HL-60 (cell line): ENCODE measurements at regions not wholly inside any gene's neighbourhood (a gene's known extent, or its start where the extent isn't known, plus 50 kb on each side); places are given as distances from the start of the nearest gene placed in this dataset.
"Not testable (repeated sequence)": the region's sequence is repeated elsewhere in the genome, so short reads cannot be mapped to it uniquely, and the experiment has no call there.

Experiments used
- DNase-seq, 2 experiments: peaks; one replicate each; pipeline ENCODE4 v3.0.0-alpha.2; 2010 to 2020; ENCODE audit warnings: low read depth in 1 of 2, low spot score in 1 of 2
- H3K27ac ChIP-seq: fragments of 250-450 bp; sonication (Bioruptor Pico); replicated peaks from 2 replicates; pipeline ENCODE4 v1.5.1; 2020; ENCODE audit warnings: mild to moderate bottlenecking, moderate library complexity
- H3K27me3 ChIP-seq: fragments of 250-450 bp; sonication (Bioruptor Pico); 2 replicates; pipeline ENCODE4 v1.5.1; 2021; ENCODE audit warnings: mild to moderate bottlenecking, moderate library complexity; ENCODE audit not compliant: insufficient read depth, poor library complexity, severe bottlenecking
- H3K4me3 ChIP-seq: replicated peaks from 2 replicates; pipeline ENCODE4 v1.5.1; 2011; ENCODE audit warnings: mild to moderate bottlenecking, control low read depth, low read length; ENCODE audit not compliant: insufficient read depth
- GABPA ChIP-seq: IDR thresholded peaks from 2 replicates; pipeline ENCODE4 v1.6.1; 2012; ENCODE audit warnings: low read depth
- POLR2AphosphoS5 ChIP-seq: IDR thresholded peaks from 2 replicates; pipeline ENCODE4 v1.6.1; 2012; ENCODE audit warnings: low read depth
- SPI1 ChIP-seq: IDR thresholded peaks from 2 replicates; pipeline ENCODE4 v1.6.1; 2012; ENCODE audit warnings: low read depth, mild to moderate bottlenecking, borderline replicate concordance
- TF ChIP-seq, protein P1 (sequence below): IDR thresholded peaks from 2 replicates; pipeline ENCODE4 v1.6.1; 2012; ENCODE audit warnings: low read depth; ENCODE audit not compliant: insufficient replicate concordance
- TF ChIP-seq, protein P2 (sequence below): IDR thresholded peaks from one replicate; pipeline ENCODE4 v1.5.1; 2011; ENCODE audit warnings: low read length, control low read depth, inconsistent platforms; ENCODE audit not compliant: insufficient read depth

DNA sequence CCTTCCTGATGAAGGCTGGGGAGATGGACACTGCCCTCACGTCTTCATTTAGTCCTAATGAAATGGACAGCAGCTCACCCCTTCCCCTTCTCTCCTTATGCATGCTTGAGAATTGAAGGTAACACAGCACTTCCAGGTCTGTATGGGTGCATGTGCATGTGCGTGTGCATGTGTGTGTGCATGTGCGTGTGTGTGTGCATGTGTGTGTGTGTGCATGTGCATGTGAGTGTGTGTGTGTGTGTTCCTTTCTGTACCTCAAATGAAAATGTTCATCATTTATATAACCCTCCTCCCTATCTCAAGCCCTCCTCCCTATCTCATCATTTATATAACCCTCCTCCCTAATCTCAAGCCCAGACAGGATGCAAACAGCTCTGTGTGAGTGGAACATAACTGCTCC, 444.8 kb downstream of the MAT2B start:
- no peak overlapping the region for H3K4me3 ChIP-seq
- no peaks in the 10 kb centered on the region for H3K27me3 ChIP-seq
- H3K27ac ChIP-seq, result no peak overlapping the region
- no peak for DNase-seq
- TF ChIP-seq POLR2AphosphoS5 (no peak), GABPA (no peak), SPI1 (no peak)
- TF ChIP-seq, protein P1, sequence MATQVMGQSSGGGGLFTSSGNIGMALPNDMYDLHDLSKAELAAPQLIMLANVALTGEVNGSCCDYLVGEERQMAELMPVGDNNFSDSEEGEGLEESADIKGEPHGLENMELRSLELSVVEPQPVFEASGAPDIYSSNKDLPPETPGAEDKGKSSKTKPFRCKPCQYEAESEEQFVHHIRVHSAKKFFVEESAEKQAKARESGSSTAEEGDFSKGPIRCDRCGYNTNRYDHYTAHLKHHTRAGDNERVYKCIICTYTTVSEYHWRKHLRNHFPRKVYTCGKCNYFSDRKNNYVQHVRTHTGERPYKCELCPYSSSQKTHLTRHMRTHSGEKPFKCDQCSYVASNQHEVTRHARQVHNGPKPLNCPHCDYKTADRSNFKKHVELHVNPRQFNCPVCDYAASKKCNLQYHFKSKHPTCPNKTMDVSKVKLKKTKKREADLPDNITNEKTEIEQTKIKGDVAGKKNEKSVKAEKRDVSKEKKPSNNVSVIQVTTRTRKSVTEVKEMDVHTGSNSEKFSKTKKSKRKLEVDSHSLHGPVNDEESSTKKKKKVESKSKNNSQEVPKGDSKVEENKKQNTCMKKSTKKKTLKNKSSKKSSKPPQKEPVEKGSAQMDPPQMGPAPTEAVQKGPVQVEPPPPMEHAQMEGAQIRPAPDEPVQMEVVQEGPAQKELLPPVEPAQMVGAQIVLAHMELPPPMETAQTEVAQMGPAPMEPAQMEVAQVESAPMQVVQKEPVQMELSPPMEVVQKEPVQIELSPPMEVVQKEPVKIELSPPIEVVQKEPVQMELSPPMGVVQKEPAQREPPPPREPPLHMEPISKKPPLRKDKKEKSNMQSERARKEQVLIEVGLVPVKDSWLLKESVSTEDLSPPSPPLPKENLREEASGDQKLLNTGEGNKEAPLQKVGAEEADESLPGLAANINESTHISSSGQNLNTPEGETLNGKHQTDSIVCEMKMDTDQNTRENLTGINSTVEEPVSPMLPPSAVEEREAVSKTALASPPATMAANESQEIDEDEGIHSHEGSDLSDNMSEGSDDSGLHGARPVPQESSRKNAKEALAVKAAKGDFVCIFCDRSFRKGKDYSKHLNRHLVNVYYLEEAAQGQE, result no peak
- TF ChIP-seq, protein P2, sequence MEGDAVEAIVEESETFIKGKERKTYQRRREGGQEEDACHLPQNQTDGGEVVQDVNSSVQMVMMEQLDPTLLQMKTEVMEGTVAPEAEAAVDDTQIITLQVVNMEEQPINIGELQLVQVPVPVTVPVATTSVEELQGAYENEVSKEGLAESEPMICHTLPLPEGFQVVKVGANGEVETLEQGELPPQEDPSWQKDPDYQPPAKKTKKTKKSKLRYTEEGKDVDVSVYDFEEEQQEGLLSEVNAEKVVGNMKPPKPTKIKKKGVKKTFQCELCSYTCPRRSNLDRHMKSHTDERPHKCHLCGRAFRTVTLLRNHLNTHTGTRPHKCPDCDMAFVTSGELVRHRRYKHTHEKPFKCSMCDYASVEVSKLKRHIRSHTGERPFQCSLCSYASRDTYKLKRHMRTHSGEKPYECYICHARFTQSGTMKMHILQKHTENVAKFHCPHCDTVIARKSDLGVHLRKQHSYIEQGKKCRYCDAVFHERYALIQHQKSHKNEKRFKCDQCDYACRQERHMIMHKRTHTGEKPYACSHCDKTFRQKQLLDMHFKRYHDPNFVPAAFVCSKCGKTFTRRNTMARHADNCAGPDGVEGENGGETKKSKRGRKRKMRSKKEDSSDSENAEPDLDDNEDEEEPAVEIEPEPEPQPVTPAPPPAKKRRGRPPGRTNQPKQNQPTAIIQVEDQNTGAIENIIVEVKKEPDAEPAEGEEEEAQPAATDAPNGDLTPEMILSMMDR, result no peak

DNA sequence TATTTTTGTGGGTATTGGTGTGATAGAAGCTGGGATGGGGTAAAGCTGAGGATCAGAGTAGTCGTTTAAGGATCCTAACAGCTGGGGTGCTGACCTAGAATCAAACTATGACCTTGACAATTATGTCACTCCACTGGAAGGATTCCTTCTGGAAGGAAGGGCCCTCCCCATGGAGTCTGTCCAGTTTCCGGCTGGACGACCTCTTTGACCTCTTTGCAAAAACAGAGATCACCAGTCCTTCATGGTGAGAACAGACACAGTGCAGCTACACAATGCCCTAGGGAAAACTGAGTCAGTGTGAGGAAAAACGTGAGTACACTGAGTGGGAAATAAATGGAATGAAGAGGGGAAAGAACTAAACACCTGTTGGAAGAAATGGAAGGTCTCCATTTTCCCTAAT, 445.6 kb downstream of the MAT2B start:
- TF ChIP-seq SPI1, result no peak
- TF ChIP-seq, protein P2, result no peak
- TF ChIP-seq GABPA, result no peak
- TF ChIP-seq POLR2AphosphoS5, result no peak
- TF ChIP-seq, protein P1, result no peak
- H3K4me3 ChIP-seq, result no peak overlapping the region
- no peaks in the 10 kb centered on the region for H3K27me3 ChIP-seq
- no peak for DNase-seq
- H3K27ac ChIP-seq, result no peak overlapping the region

DNA sequence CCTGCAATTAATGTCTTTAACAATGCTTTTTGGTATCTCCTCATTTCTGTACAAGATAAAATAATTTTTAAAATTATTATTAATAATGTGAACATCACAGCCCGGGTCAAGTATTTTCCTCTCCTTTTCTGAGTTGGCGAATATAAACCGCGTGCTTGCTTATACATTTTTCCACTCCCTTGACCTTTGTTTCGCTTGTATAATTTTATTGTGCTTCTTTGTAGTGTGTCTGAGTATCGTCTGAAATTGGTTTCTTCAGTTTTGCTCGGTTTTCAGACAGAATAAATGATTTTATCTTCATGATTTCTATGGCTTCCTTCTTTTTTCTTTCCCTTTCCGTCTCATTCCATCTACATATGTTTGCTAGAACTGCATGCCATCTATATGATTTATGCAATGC, 448.5 kb downstream of the MAT2B start:
- DNase-seq, result no peak
- TF ChIP-seq POLR2AphosphoS5 (no peak), GABPA (no peak), SPI1 (no peak)
- TF ChIP-seq, protein P2, result no peak
- TF ChIP-seq, protein P1, result no peak
- Histone ChIP-seq H3K4me3 (no peak overlapping the region), H3K27me3 (no peaks in the 10 kb centered on the region), H3K27ac (no peak overlapping the region)

DNA sequence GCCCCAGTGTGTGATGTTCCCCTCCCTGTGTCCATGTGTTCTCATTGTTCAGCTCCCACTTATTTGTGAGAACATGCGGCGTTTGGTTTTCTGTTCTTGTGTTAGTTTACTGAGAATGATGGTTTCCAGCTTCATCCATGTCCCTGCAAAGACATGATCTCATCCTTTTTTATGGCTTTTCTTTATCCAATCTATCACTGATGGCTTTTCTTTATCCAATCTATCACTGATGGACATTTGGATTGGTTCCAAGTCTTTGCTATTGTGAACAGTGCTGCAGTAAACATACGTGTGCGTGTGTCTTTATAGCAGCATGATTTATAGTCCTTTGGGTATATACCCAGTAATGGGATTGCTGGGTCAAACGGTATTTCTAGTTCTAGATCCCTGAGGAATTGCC, 455.8 kb downstream of the MAT2B start:
- not testable (repeated sequence) for H3K27ac ChIP-seq, H3K4me3 ChIP-seq, DNase-seq, H3K27me3 ChIP-seq
